GM12878 (cell line): ENCODE measurements at regions not wholly inside any gene's neighbourhood (a gene's known extent, or its start where the extent isn't known, plus 50 kb on each side); places are given as distances from the start of the nearest gene placed in this dataset.

Source experiments
- ATAC-seq: fragments of 200-7000 bp; cut with Tn5 transposase; 3 replicates; pipeline ENCODE4 v1.9.1; 2020; ENCODE audit warnings: mild to moderate bottlenecking, moderate library complexity
- BruUV-seq: library from RNA; stranded (reverse); fragments of 400-500 nt; replicated peaks from 2 replicates; lab custom pipeline; 2021; lab: Mats Ljungman, UMichigan
- CTCF ChIA-PET: fragments of 300-600 bp; sonication (Branson Sonifier 250); formaldehyde crosslinking; extraction: SDS; loops from one replicate; lab custom pipeline; 2021; ENCODE audit warnings: inconsistent platforms; lab: Yijun Ruan, JAX
- POLR2A ChIA-PET: fragments of 350-600 bp; formaldehyde crosslinking; extraction: SDS; loops from one replicate; lab custom pipeline; 2021; ENCODE audit warnings: inconsistent platforms; lab: Charles Lee
- RAD21 ChIA-PET: fragments of 300-600 bp; sonication (Branson Sonifier 250); formaldehyde crosslinking; loops from one replicate; lab custom pipeline; 2023; ENCODE audit warnings: antibody characterized with exemption; ENCODE audit not compliant: unreplicated experiment; lab: Charles Lee
- SMC1A ChIA-PET: fragments of 300-600 bp; sonication (Branson Sonifier 250); formaldehyde crosslinking; loops from one replicate; lab custom pipeline; 2023; ENCODE audit not compliant: unreplicated experiment, uncharacterized antibody; lab: Charles Lee
- DNase-seq: peaks from one replicate; pipeline ENCODE4 v3.0.0-alpha.2; 2011; ENCODE audit warnings: low read depth, low spot score
- FAIRE-seq: peaks from 3 replicates; lab custom pipeline; 2011; peaks lifted over from hg19 to GRCh38; lab: Jason Lieb, UNC
- H2AFZ ChIP-seq: 2 replicates; pipeline ENCODE4 v1.6.0; 2011; ENCODE audit warnings: low read depth, low read length, control low read depth; ENCODE audit not compliant: control insufficient read depth
- H3K27ac ChIP-seq: 2 replicates; pipeline ENCODE4 v1.5.1; 2011; ENCODE audit warnings: control low read depth; ENCODE audit not compliant: control insufficient read depth, insufficient read depth
- H3K27me3 ChIP-seq, 2 experiments: replicated peaks in 1 of 2; 2 replicates each; pipeline versions ENCODE4 v1.6.0 to v1.6.1; 2011; ENCODE audit warnings: low read length in 1 of 2; ENCODE audit not compliant: control insufficient read depth in 2 of 2, insufficient read depth in 2 of 2
- H3K36me3 ChIP-seq, 2 experiments: 2 replicates each; pipeline ENCODE4 v1.5.1; 2011; ENCODE audit warnings: low read length in 1 of 2; ENCODE audit not compliant: control insufficient read depth in 2 of 2, insufficient read depth in 2 of 2
- H3K4me1 ChIP-seq: 2 replicates; pipeline ENCODE4 v1.6.1; 2011; ENCODE audit warnings: mild to moderate bottlenecking, low read length, moderate library complexity, mixed read lengths; ENCODE audit not compliant: control insufficient read depth, insufficient read depth
- H3K4me2 ChIP-seq: 2 replicates; pipeline ENCODE4 v1.6.0; 2011; ENCODE audit warnings: control low read depth; ENCODE audit not compliant: control insufficient read depth, insufficient read depth
- H3K4me3 ChIP-seq: fragments of 200-600 bp; sonication (generic); 2 replicates; pipeline ENCODE4 v1.5.1; 2016
- H3K79me2 ChIP-seq: 2 replicates; pipeline ENCODE4 v1.6.0; 2011; ENCODE audit warnings: low read length; ENCODE audit not compliant: control insufficient read depth, insufficient read depth
- H3K9ac ChIP-seq: 2 replicates; pipeline ENCODE4 v1.8.0; 2011; ENCODE audit warnings: low read length, control low read depth, mixed read lengths; ENCODE audit not compliant: control insufficient read depth, insufficient read depth
- H3K9me3 ChIP-seq: replicated peaks from 3 replicates; pipeline ENCODE4 v1.5.1; 2011; ENCODE audit warnings: mild to moderate bottlenecking, low read length; ENCODE audit not compliant: control insufficient read depth, insufficient read depth
- H4K20me1 ChIP-seq: 2 replicates; pipeline ENCODE4 v1.6.0; 2011; ENCODE audit not compliant: control insufficient read depth, insufficient read depth
- FOS ChIP-seq: IDR thresholded peaks from 3 replicates; pipeline ENCODE4 v1.6.1; 2011; ENCODE audit warnings: borderline replicate concordance; ENCODE audit not compliant: insufficient read length; ENCODE audit errors: extremely low read depth
- HSF1 ChIP-seq: fragments of 150-350 bp; IDR thresholded peaks from 2 replicates; pipeline ENCODE4 v1.6.1; 2014; ENCODE audit warnings: mild to moderate bottlenecking, low read depth, low read length
- IKZF2 ChIP-seq, 2 experiments: fragments of 450-650 bp; IDR thresholded peaks; 2 replicates each; pipeline ENCODE4 v1.6.1; 2017; ENCODE audit warnings: mild to moderate bottlenecking in 2 of 2, moderate library complexity in 2 of 2
- MTA3 ChIP-seq: IDR thresholded peaks from 2 replicates; pipeline ENCODE4 v1.6.1; 2012; ENCODE audit warnings: low read length, inconsistent platforms, borderline replicate concordance
- NFXL1 ChIP-seq: fragments of 450-650 bp; IDR thresholded peaks from 2 replicates; pipeline ENCODE4 v1.6.1; 2017; ENCODE audit warnings: antibody characterized with exemption, mild to moderate bottlenecking, borderline replicate concordance
- NFYA ChIP-seq: IDR thresholded peaks from 2 replicates; pipeline ENCODE4 v1.6.1; 2011; ENCODE audit warnings: low read depth, mild to moderate bottlenecking, low read length, improper control_type of control experiment, borderline replicate concordance
- PRDM15 ChIP-seq: fragments of 450-650 bp; formaldehyde crosslinking; IDR thresholded peaks from 2 replicates; pipeline ENCODE4 v1.4.0; 2020; ENCODE audit warnings: mild to moderate bottlenecking, moderate library complexity
- SREBF2 ChIP-seq: IDR thresholded peaks from 2 replicates; pipeline ENCODE4 v1.6.1; 2012; ENCODE audit warnings: mild to moderate bottlenecking, low read length
- ZBTB11 ChIP-seq: fragments of 450-650 bp; formaldehyde crosslinking; IDR thresholded peaks from 2 replicates; pipeline ENCODE4 v1.5.0; 2022; ENCODE audit warnings: mild to moderate bottlenecking, missing genetic modification characterization
- ZNF207 ChIP-seq: fragments of 450-650 bp; IDR thresholded peaks from 2 replicates; pipeline ENCODE4 v1.6.1; 2014; ENCODE audit warnings: antibody characterized with exemption, mild to moderate bottlenecking, borderline replicate concordance
- WGBS: methylation state at CpG from one replicate; pipeline ENCODE4 v1.1.6; 2016; ENCODE audit warnings: low lambda C conversion rate; ENCODE audit not compliant: insufficient replicate concordance, insufficient coverage; ENCODE audit errors: missing lambda C conversion rate; 5-methylcytosine and 5-hydroxymethylcytosine counted together
- in situ Hi-C: fragments of 300-500 bp; cut with MboI; formaldehyde crosslinking; loops from 9 replicates; pipeline ENCODE4 v1.14.3; 2018; ENCODE audit warnings: mixed read lengths
- intact Hi-C: fragments of 100-400 bp; cut with micrococcal nuclease; formaldehyde crosslinking; loops from one replicate; pipeline ENCODE4 v1.14.2; 2022; ENCODE audit not compliant: unreplicated experiment
- TF ChIP-seq, protein P1 (sequence below): fragments of 450-650 bp; IDR thresholded peaks from 2 replicates; pipeline ENCODE4 v1.6.1; 2017; ENCODE audit warnings: mild to moderate bottlenecking, moderate library complexity

DNA sequence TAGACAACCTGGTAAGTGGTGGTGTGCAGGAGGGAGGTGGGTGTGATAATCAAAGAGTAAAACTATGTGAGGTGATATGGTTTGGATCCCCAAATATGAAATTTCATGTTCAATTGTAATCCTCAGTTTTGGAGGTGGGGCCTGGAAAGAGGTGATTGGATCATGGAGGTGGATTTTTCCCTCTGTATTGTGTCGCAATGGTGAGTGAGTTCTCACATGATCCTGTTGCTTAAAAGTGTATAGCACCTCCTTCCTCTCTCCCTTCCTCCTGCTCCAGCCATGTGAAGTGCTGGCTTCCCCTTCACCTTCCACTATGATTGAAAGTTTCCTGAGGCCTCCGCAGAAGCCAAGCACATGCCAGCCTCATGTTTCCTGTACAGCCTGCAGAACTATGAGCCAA lies 270.2 kb upstream of the FOXG1 start (continued):
- TF ChIP-seq FOS (no peak), NFXL1 (no peak), SREBF2 (no peak), NFYA (no peak), HSF1 (no peak), MTA3 (no peak)
- TF ChIP-seq, protein P1, sequence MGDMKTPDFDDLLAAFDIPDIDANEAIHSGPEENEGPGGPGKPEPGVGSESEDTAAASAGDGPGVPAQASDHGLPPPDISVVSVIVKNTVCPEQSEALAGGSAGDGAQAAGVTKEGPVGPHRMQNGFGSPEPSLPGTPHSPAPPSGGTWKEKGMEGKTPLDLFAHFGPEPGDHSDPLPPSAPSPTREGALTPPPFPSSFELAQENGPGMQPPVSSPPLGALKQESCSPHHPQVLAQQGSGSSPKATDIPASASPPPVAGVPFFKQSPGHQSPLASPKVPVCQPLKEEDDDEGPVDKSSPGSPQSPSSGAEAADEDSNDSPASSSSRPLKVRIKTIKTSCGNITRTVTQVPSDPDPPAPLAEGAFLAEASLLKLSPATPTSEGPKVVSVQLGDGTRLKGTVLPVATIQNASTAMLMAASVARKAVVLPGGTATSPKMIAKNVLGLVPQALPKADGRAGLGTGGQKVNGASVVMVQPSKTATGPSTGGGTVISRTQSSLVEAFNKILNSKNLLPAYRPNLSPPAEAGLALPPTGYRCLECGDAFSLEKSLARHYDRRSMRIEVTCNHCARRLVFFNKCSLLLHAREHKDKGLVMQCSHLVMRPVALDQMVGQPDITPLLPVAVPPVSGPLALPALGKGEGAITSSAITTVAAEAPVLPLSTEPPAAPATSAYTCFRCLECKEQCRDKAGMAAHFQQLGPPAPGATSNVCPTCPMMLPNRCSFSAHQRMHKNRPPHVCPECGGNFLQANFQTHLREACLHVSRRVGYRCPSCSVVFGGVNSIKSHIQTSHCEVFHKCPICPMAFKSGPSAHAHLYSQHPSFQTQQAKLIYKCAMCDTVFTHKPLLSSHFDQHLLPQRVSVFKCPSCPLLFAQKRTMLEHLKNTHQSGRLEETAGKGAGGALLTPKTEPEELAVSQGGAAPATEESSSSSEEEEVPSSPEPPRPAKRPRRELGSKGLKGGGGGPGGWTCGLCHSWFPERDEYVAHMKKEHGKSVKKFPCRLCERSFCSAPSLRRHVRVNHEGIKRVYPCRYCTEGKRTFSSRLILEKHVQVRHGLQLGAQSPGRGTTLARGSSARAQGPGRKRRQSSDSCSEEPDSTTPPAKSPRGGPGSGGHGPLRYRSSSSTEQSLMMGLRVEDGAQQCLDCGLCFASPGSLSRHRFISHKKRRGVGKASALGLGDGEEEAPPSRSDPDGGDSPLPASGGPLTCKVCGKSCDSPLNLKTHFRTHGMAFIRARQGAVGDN = no peak

DNA sequence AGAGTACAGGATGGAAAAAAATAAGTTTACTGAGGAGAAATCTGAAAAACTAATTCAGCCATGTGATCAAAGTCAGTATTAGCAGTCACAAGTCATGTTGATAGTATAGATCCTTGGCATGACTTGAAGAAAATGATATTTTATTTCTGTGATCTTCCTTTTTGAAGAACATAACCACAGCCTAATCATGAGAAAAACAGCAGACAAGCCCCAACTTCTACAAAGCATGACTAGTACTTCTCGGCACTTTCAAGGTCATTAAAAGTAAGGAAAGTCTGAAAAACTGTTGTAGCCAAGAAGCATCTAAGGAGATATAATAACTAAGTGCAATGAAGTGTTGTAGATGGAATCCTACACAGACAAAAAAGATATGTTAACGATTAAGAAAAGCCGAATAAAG lies 264.1 kb upstream of the FOXG1 start:
- Histone ChIP-seq H3K79me2 (no peaks in the 10 kb centered on the region), H3K36me3 (no peaks in the 10 kb centered on the region), H3K27ac (no peak overlapping the region), H4K20me1 (no peaks in the 10 kb centered on the region), H3K9me3 (no peaks in the 10 kb centered on the region; the same call in 2 of the 3 replicates), H3K4me2 (no peak overlapping the region), H3K4me3 (no peak overlapping the region), H3K9ac (no peak overlapping the region), H2AFZ (no peak overlapping the region), H3K27me3 (no peaks in the 10 kb centered on the region), H3K4me1 (no peaks in the 10 kb centered on the region)
- DNase-seq (no peak), FAIRE-seq (no peak), ATAC-seq (no peak)
- ChIA-PET CTCF (no interaction called here), POLR2A (no interaction called here), RAD21 (no interaction called here), SMC1A (no interaction called here)
- WGBS = 28% methylated on average over 3 of the region's 3 CpGs
- in situ Hi-C loops = no loop called here
- BruUV-seq = no TSS peak
- intact Hi-C loops = no loop called here
- no peak for TF ChIP-seq IKZF2 (IDR thresholded peaks at IDR 0.05)
- no peak for TF ChIP-seq ZNF207
- no peak for TF ChIP-seq ZBTB11 (CRISPR knock-in tag)
- TF ChIP-seq PRDM15 (CRISPR knock-in tag) = no peak
